Peyer's patch (tissue), 4 donors: ENCODE measurements at regions not wholly inside any gene's neighbourhood (a gene's known extent, or its start where the extent isn't known, plus 50 kb on each side); places are given as distances from the start of the nearest gene placed in this dataset.

ENCODE experiments used
- POLR2A ChIP-seq, 2 donors: fragments of 450-650 bp; IDR thresholded peaks; one replicate each; pipeline ENCODE4 v1.5.1; 2017; ENCODE audit warnings: antibody characterized with exemption in 2 of 2, mild to moderate bottlenecking in 2 of 2, moderate library complexity in 2 of 2
- TF ChIP-seq, protein P1 (sequence below), 6 experiments: fragments of 450-650 bp in 4 of 6; fragments of 200-600 bp in 2 of 6; sonication (generic) in 1 of 6; IDR thresholded peaks; one replicate each; pipeline ENCODE4 v1.5.1; 2017 to 2019; ENCODE audit warnings: antibody characterized with exemption in 6 of 6, mild to moderate bottlenecking in 3 of 6, moderate library complexity in 1 of 6

DNA sequence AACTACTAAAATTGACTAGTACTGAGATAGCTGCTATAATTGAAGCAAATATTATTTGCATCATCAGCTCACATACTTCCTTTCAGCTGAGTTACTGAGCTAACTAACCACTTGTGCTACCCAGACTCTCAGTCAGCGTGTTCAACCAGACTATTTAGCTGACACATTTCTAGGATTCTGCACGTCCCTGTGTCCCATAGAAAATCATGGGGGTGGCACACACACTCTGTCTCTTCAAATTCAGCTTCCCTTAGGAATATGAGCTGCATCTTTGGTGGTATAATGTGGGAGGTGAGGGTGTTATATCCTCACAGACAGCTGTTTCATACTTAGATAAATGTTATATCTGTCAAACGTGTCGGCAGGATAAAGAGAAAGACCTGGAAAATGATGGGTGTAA, 424.0 kb downstream of the CDH2 start:
- TF ChIP-seq, protein P1, sequence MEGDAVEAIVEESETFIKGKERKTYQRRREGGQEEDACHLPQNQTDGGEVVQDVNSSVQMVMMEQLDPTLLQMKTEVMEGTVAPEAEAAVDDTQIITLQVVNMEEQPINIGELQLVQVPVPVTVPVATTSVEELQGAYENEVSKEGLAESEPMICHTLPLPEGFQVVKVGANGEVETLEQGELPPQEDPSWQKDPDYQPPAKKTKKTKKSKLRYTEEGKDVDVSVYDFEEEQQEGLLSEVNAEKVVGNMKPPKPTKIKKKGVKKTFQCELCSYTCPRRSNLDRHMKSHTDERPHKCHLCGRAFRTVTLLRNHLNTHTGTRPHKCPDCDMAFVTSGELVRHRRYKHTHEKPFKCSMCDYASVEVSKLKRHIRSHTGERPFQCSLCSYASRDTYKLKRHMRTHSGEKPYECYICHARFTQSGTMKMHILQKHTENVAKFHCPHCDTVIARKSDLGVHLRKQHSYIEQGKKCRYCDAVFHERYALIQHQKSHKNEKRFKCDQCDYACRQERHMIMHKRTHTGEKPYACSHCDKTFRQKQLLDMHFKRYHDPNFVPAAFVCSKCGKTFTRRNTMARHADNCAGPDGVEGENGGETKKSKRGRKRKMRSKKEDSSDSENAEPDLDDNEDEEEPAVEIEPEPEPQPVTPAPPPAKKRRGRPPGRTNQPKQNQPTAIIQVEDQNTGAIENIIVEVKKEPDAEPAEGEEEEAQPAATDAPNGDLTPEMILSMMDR (IDR thresholded peaks at IDR 0.05) = no peak
- no peak for TF ChIP-seq POLR2A (IDR thresholded peaks at IDR 0.05)
